Fibroblast of lung (primary cell): ENCODE measurements at regions not wholly inside any gene's neighbourhood (a gene's known extent, or its start where the extent isn't known, plus 50 kb on each side); places are given as distances from the start of the nearest gene placed in this dataset.

Experiments
- DNase-seq, 2 donors: peaks; one replicate each; pipeline versions ENCODE4 v3.0.0 to v3.0.0-alpha.2; 2010; ENCODE audit warnings: low read depth in 2 of 2
- H2AFZ ChIP-seq: 2 replicates; pipeline ENCODE4 v1.5.1; 2012; ENCODE audit warnings: low read length, control low read depth, inconsistent platforms
- H3K27ac ChIP-seq: 2 replicates; pipeline ENCODE4 v1.5.1; 2011; ENCODE audit warnings: low read length, control low read depth; ENCODE audit not compliant: insufficient read depth
- H3K27me3 ChIP-seq: 2 replicates; pipeline ENCODE4 v1.5.1; 2011; ENCODE audit warnings: mild to moderate bottlenecking, low read length; ENCODE audit not compliant: control insufficient read depth, insufficient read depth
- H3K36me3 ChIP-seq: 2 replicates; pipeline ENCODE4 v1.5.1; 2011; ENCODE audit warnings: low read length; ENCODE audit not compliant: control insufficient read depth, insufficient read depth
- H3K4me1 ChIP-seq: 2 replicates; pipeline ENCODE4 v1.5.1; 2011; ENCODE audit warnings: low read length; ENCODE audit not compliant: control insufficient read depth, insufficient read depth; ENCODE audit errors: extremely low read depth
- H3K4me2 ChIP-seq: 2 replicates; pipeline ENCODE4 v1.5.1; 2011; ENCODE audit warnings: low read length, control low read depth; ENCODE audit not compliant: insufficient read depth; ENCODE audit errors: extremely low read depth
- H3K4me3 ChIP-seq, 4 experiments: fragments of 200-600 bp in 1 of 4; sonication (generic) in 1 of 4; replicated peaks in 1 of 4; 2 replicates each; pipeline ENCODE4 v1.5.1; 2011 to 2016; ENCODE audit warnings: low read length in 4 of 4, low read depth in 3 of 4, mild to moderate bottlenecking in 3 of 4, control low read depth in 2 of 4, inconsistent platforms in 1 of 4, mixed read lengths in 1 of 4; ENCODE audit not compliant: insufficient read depth in 1 of 4; ENCODE audit errors: control extremely low read depth in 1 of 4
- H3K79me2 ChIP-seq: 2 replicates; pipeline ENCODE4 v1.5.1; 2012; ENCODE audit warnings: mild to moderate bottlenecking, low read length, inconsistent platforms; ENCODE audit not compliant: control insufficient read depth, insufficient read depth
- H3K9ac ChIP-seq: 2 replicates; pipeline ENCODE4 v1.5.1; 2011; ENCODE audit warnings: mild to moderate bottlenecking, low read length, control low read depth; ENCODE audit not compliant: insufficient read depth
- H3K9me3 ChIP-seq: 2 replicates; pipeline ENCODE4 v1.5.1; 2012; ENCODE audit warnings: low read depth, low read length; ENCODE audit not compliant: control insufficient read depth, insufficient read depth
- H4K20me1 ChIP-seq: 2 replicates; pipeline ENCODE4 v1.5.1; 2011; ENCODE audit warnings: low read length; ENCODE audit not compliant: control insufficient read depth, insufficient read depth; ENCODE audit errors: extremely low read depth
- CTCF ChIP-seq, 2 donors: IDR thresholded peaks in 1 of 2; conservative IDR thresholded peaks in 1 of 2; 1 replicate in 1 of 2; 2 replicates in 1 of 2; pipeline ENCODE4 v1.5.1; 2011 to 2012; ENCODE audit warnings: low read length in 2 of 2, control low read depth in 1 of 2, inconsistent platforms in 1 of 2, low read depth in 1 of 2, mild to moderate bottlenecking in 1 of 2
- EZH2 ChIP-seq: IDR thresholded peaks from 2 replicates; pipeline ENCODE4 v1.5.1; 2012; ENCODE audit warnings: low read length, control low read depth, mild to moderate bottlenecking; ENCODE audit errors: missing control alignments

GRCh38 chr4:71635139-71635748 lies 148.6 kb downstream of the GC start:
- H2AFZ ChIP-seq, result no peak overlapping the region
- no peak overlapping the region for H3K4me2 ChIP-seq
- no peak for TF ChIP-seq CTCF (conservative IDR thresholded peaks at IDR 0.05 in 1 of 2, IDR thresholded peaks at IDR 0.05 in 1 of 2; ENCODE audit: low read depth in 1 of 2, low read length in 2 of 2)
- no peak for TF ChIP-seq EZH2
- no peaks in the 10 kb centered on the region for H4K20me1 ChIP-seq
- H3K79me2 ChIP-seq, result no peaks in the 10 kb centered on the region
- no peaks in the 10 kb centered on the region for H3K9me3 ChIP-seq
- H3K27me3 ChIP-seq, result no peaks in the 10 kb centered on the region
- no peaks in the 10 kb centered on the region for H3K36me3 ChIP-seq
- H3K27ac ChIP-seq, result no peak overlapping the region
- H3K4me1 ChIP-seq, result no peaks in the 10 kb centered on the region
- no peak overlapping the region for H3K4me3 ChIP-seq
- H3K9ac ChIP-seq, result no peak overlapping the region
- DNase-seq, result no peak

GRCh38 chr4:71634364-71634763 lies 149.5 kb downstream of the GC start:
- H3K79me2 ChIP-seq, result no peaks in the 10 kb centered on the region
- no peak overlapping the region for H3K9ac ChIP-seq
- H3K9me3 ChIP-seq, result no peaks in the 10 kb centered on the region
- H3K36me3 ChIP-seq, result no peaks in the 10 kb centered on the region
- H2AFZ ChIP-seq, result no peak overlapping the region
- H4K20me1 ChIP-seq, result no peaks in the 10 kb centered on the region
- H3K27ac ChIP-seq, result no peak overlapping the region
- no peaks in the 10 kb centered on the region for H3K27me3 ChIP-seq
- H3K4me1 ChIP-seq, result no peaks in the 10 kb centered on the region
- DNase-seq, result no peak
- H3K4me2 ChIP-seq, result no peak overlapping the region
- TF ChIP-seq EZH2, result no peak
- no peak for TF ChIP-seq CTCF (conservative IDR thresholded peaks at IDR 0.05 in 1 of 2, IDR thresholded peaks at IDR 0.05 in 1 of 2; ENCODE audit: low read depth in 1 of 2, low read length in 2 of 2)
- H3K4me3 ChIP-seq, result no peak overlapping the region

GRCh38 chr4:71630803-71631202 lies 153.1 kb downstream of the GC start:
- Histone ChIP-seq H3K4me1 (no peaks in the 10 kb centered on the region), H3K27ac (no peak overlapping the region), H3K4me2 (no peak overlapping the region), H3K36me3 (no peaks in the 10 kb centered on the region), H4K20me1 (no peaks in the 10 kb centered on the region), H3K27me3 (no peaks in the 10 kb centered on the region), H3K9ac (no peak overlapping the region), H3K4me3 (no peak overlapping the region), H3K79me2 (no peaks in the 10 kb centered on the region), H3K9me3 (no peaks in the 10 kb centered on the region), H2AFZ (no peak overlapping the region)
- TF ChIP-seq EZH2 (no peak), CTCF (conservative IDR thresholded peaks at IDR 0.05 in 1 of 2, IDR thresholded peaks at IDR 0.05 in 1 of 2; ENCODE audit: low read depth in 1 of 2, low read length in 2 of 2) (no peak)
- no peak for DNase-seq
